CD4-positive, alpha-beta T cell treated with Interleukin-17A for 4 hours (primary cell): ENCODE measurements at regions not wholly inside any gene's neighbourhood (a gene's known extent, or its start where the extent isn't known, plus 50 kb on each side); places are given as distances from the start of the nearest gene placed in this dataset.

Experiments
- DNase-seq: peaks from one replicate; pipeline ENCODE4 v3.0.0-alpha.2; 2020; ENCODE audit warnings: mixed read lengths

GRCh38 chr4:53682908-53683307, 91.6 kb upstream of the LNX1 start:
- no peak for DNase-seq

GRCh38 chr4:53682196-53682595, 90.9 kb upstream of the LNX1 start:
- DNase-seq = no peak

- no peak for DNase-seq
Measured at GRCh38 chr4:53680598-53680997, 89.3 kb upstream of the LNX1 start.

- no peak for DNase-seq
Measured at GRCh38 chr4:53680168-53680567, 88.9 kb upstream of the LNX1 start.

GRCh38 chr4:53676402-53676871, 85.2 kb upstream of the LNX1 start:
- no peak for DNase-seq

GRCh38 chr4:53674903-53675302, 83.6 kb upstream of the LNX1 start:
- DNase-seq = no peak

- DNase-seq = no peak
Measured at GRCh38 chr4:53672873-53673272, 81.6 kb upstream of the LNX1 start.

GRCh38 chr4:53671757-53672156, 80.5 kb upstream of the LNX1 start:
- DNase-seq = no peak

- no peak for DNase-seq
Measured at GRCh38 chr4:53659737-53660136, 68.5 kb upstream of the LNX1 start.

GRCh38 chr4:53659112-53659511, 67.8 kb upstream of the LNX1 start:
- DNase-seq = no peak

- no peak for DNase-seq
Measured at GRCh38 chr4:53658029-53658428, 66.7 kb upstream of the LNX1 start.

GRCh38 chr4:53656421-53656981, 65.2 kb upstream of the LNX1 start:
- no peak for DNase-seq

GRCh38 chr4:53654300-53654758, 63.0 kb upstream of the LNX1 start:
- no peak for DNase-seq

GRCh38 chr4:53653484-53654053, 62.3 kb upstream of the LNX1 start:
- DNase-seq = no peak

GRCh38 chr4:53651156-53651735, 60.0 kb upstream of the LNX1 start:
- no peak for DNase-seq

GRCh38 chr4:53649357-53649756, 58.1 kb upstream of the LNX1 start:
- DNase-seq = no peak

GRCh38 chr4:53647547-53647946, 56.3 kb upstream of the LNX1 start:
- DNase-seq = no peak

GRCh38 chr4:53646795-53647194, 55.5 kb upstream of the LNX1 start:
- no peak for DNase-seq

- DNase-seq = no peak
Measured at GRCh38 chr4:53645108-53645507, 53.8 kb upstream of the LNX1 start.

- no peak for DNase-seq
Measured at GRCh38 chr4:53644607-53645006, 53.3 kb upstream of the LNX1 start.
